ENCODE measurements at regions not wholly inside any gene's neighbourhood (a gene's known extent, or its start where the extent isn't known, plus 50 kb on each side); places are given as distances from the start of the nearest gene placed in this dataset.

DNA sequence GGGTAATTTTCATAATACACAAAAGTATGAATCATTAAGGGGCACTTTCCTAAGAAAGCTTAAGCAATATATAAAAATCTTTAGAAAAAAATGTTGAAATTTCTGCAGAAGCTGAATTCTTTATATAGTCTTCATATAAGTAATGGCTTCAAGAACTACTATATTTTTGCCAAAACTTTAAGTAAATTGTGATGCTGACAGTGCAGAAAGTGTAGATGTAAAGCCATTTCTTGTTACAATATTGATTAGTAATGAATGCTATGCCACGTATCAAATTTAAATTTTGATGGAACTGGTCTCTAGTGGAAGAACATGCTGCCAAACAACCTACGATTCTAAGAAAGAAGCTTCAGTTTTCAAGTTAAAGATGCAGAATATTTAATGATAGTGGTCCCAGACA, 1210.0 kb downstream of the SLITRK1 start:
- DNase-seq (ENCODE audit: low spot score in 2 of 2): no peak
- Histone ChIP-seq H3K4me1 (no peaks in the 10 kb centered on the region), H3K36me3 (replicated peaks) (no peaks in the 10 kb centered on the region), H3K27me3 (ENCODE audit: low read depth) (no peaks in the 10 kb centered on the region), H3K9me3 (no peaks in the 10 kb centered on the region), H3K4me3 (no peak overlapping the region)
- in situ Hi-C loops (cut with MboI; ENCODE audit: low sequenced_read_pairs): no loop called here

DNA sequence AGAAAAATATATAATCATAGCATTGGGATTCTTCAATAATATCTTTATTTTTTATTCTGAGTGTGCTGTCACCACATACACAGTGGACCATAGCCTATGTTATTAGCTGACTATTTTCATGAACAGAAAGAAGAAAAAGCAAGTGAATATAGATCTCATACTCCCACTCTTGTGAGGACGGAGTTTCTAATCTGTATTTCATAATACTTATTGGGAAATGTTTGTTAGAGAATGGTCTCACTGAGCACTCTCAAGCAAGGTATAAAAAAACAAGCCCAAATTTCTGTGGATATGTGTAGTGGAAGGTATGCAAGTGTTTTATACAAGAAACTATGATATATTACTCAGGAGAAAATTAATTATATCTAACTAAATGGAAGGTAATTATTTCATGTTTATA, 1218.1 kb downstream of the SLITRK1 start:
- Histone ChIP-seq H3K36me3 (replicated peaks) (no peaks in the 10 kb centered on the region), H3K27me3 (ENCODE audit: low read depth) (no peaks in the 10 kb centered on the region), H3K4me1 (no peaks in the 10 kb centered on the region), H3K9me3 (no peaks in the 10 kb centered on the region), H3K4me3 (no peak overlapping the region)
- in situ Hi-C loops (cut with MboI; ENCODE audit: low sequenced_read_pairs): no loop called here
- DNase-seq (ENCODE audit: low spot score in 2 of 2): no peak

DNA sequence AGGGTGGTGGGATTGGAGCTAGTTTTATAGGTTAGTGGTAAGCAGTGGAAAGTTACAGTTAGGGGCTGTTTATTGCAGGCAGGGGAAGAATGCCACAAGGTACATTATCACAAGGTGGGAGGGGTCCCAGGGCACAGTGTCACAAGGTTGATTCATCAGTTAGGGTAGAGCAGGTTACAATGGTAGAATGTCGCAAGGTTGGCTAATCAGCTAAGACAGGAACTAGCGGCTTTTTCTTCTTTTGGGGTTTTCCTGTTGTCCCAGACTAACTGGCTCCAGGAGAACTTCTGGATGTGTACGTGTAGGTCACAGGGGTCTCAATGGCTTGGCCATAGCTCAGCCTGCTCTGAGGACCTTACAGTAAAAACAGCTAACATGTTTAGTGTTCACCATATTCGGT, 1221.1 kb downstream of the SLITRK1 start:
- in situ Hi-C loops (cut with MboI; ENCODE audit: low sequenced_read_pairs): no loop called here
- no peaks in the 10 kb centered on the region for H3K36me3 ChIP-seq (replicated peaks)
- H3K27me3 ChIP-seq (ENCODE audit: low read depth): no peaks in the 10 kb centered on the region
- DNase-seq (ENCODE audit: low spot score in 2 of 2): no peak
- no peaks in the 10 kb centered on the region for H3K9me3 ChIP-seq
- H3K4me3 ChIP-seq: no peak overlapping the region
- H3K4me1 ChIP-seq: no peaks in the 10 kb centered on the region

DNA sequence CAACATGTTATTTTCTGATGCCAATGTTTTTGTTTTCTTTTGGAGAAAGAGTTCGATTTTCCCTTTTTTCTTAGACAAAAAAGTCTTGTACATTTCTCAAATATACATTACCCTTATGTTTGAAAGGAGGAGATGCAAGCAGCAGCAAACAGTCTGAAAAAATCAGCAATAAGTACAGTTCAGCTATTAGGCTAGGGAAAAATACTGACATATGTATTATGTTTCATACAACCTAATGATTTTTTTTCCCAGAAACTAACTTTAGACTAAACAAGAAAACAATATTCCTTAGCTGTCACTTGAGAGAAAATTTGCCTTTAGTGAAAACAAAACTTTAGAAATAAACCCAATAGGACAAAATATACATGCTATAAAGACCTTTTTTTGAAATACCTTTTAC, 1223.5 kb downstream of the SLITRK1 start:
- in situ Hi-C loops (cut with MboI; ENCODE audit: low sequenced_read_pairs): no loop called here
- Histone ChIP-seq H3K4me3 (no peak overlapping the region), H3K4me1 (no peaks in the 10 kb centered on the region), H3K36me3 (replicated peaks) (no peaks in the 10 kb centered on the region), H3K9me3 (no peaks in the 10 kb centered on the region), H3K27me3 (ENCODE audit: low read depth) (no peaks in the 10 kb centered on the region)
- DNase-seq (ENCODE audit: low spot score in 2 of 2): no peak

DNA sequence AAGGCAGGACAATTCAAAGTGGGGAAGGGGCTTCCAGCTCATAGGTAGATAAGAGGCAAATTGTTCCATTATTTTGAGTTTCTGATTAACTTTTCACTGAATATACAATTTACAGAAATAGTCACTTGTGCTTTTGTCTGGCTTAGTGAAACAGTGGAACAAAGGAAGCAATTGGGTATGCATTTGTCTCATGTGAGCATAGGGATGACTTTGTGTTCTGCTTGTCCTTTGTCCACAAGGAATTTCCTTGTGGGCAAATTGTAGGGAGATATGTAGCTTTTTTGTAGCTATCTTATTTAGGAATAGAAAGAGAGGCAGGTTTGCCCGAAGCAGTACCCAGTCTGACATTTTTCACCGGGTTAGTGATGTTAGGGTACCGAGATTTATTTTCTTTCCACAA, 1224.8 kb downstream of the SLITRK1 start:
- Histone ChIP-seq H3K4me1 (no peaks in the 10 kb centered on the region), H3K27me3 (ENCODE audit: low read depth) (no peaks in the 10 kb centered on the region), H3K4me3 (no peak overlapping the region), H3K36me3 (replicated peaks) (no peaks in the 10 kb centered on the region), H3K9me3 (no peaks in the 10 kb centered on the region)
- no peak for DNase-seq (ENCODE audit: low spot score in 2 of 2)
- in situ Hi-C loops (cut with MboI; ENCODE audit: low sequenced_read_pairs): no loop called here

DNA sequence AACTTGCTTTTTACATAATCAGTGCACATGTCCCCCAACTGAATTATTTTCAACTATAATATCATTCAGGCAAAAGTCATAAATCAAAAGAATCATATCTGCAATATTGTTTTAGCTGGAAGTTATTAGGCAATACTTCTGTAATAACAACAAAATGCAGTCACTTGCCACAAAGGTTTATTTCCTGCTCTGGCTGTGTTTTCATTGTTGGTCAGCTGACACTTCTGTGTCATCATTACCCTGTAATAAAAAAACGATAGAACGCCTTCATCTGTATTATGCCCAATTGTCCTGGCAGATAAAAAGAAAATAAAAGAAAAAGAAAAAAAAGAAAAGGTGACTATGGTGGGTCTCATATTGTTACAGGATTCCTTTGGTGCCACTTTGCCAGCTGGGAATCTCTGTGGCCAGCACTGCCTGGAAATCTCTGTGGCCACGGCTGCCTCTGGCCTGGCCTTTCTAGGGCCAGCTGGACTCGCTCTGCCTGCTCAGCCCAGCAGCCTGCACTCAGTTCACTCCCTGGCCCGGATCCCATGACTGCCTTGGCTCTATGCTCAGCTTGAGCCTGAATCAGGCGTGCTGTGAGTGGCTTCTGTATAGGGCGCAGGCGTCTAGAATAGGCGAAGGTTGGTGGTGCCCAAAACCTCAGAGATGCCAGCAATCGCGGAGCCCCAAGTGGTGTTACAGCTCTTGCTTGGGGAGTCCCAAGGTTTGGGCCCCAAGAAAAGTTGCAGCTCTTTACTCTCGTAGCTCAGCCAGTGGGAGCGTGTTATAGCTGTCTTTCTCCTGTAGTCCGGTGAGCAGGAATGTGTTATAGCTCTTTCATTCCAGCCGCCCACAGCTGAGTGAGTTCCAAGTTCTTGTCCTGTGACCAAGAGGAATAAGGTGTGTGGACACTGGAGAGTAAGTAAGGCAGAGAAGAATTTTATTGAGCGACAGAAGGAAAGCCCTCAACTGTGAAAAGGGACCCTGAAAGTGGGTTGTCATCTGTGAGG, 1227.1 kb downstream of the SLITRK1 start:
- Histone ChIP-seq H3K36me3 (replicated peaks) (no peaks in the 10 kb centered on the region), H3K4me3 (no peak overlapping the region), H3K27me3 (ENCODE audit: low read depth) (no peaks in the 10 kb centered on the region), H3K4me1 (no peaks in the 10 kb centered on the region), H3K9me3 (no peaks in the 10 kb centered on the region)
- DNase-seq (ENCODE audit: low spot score in 2 of 2): no peak
- in situ Hi-C loops (cut with MboI; ENCODE audit: low sequenced_read_pairs): no loop called here

DNA sequence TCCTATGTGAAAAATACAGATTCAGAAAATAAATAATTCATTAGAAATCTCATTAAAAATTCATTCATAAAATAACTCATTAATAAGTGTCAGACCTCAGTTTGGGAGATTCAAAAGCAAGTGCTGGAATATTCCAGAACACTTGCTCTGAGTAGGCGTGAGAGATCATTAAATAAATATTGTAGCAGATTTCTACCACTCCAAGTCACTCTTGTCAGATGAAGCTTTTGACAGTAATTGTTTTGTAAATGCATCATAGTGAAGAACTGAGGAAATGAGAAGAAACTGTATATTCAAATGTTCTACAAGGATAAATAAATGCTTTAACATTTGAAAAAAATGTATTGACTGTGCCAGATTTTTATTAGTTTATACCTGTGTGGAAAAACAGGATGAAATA, 1228.1 kb downstream of the SLITRK1 start:
- in situ Hi-C loops (cut with MboI; ENCODE audit: low sequenced_read_pairs): no loop called here
- no peaks in the 10 kb centered on the region for H3K9me3 ChIP-seq
- H3K4me3 ChIP-seq: no peak overlapping the region
- no peak for DNase-seq (ENCODE audit: low spot score in 2 of 2)
- H3K36me3 ChIP-seq (replicated peaks): no peaks in the 10 kb centered on the region
- H3K4me1 ChIP-seq: no peaks in the 10 kb centered on the region
- no peaks in the 10 kb centered on the region for H3K27me3 ChIP-seq (ENCODE audit: low read depth)

DNA sequence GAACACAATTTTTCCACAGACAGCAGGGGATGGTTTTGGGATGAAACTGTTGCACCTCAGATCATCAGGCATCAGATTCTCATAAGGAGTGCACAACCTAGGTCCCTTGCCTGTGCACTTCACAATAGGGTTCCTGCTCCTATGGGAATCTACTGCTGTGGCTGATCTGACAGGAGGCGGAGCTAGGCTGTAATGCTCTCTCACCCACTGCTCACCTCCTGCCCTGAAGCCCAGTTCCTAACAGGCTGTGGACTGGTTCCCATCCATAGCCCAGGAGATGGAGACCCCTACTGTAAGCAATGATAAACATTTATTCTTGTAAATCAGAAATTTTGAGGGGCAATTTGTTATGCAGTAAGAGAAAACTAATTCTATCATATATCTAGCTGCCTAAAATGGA, 1234.7 kb downstream of the SLITRK1 start:
- no peaks in the 10 kb centered on the region for H3K4me1 ChIP-seq
- H3K27me3 ChIP-seq (ENCODE audit: low read depth): no peaks in the 10 kb centered on the region
- H3K9me3 ChIP-seq: no peaks in the 10 kb centered on the region
- no peak overlapping the region for H3K4me3 ChIP-seq
- DNase-seq (ENCODE audit: low spot score in 2 of 2): peak in 1 of 2 experiments; percentile 9
- no peaks in the 10 kb centered on the region for H3K36me3 ChIP-seq (replicated peaks)
- in situ Hi-C loops (cut with MboI; ENCODE audit: low sequenced_read_pairs): no loop called here

DNA sequence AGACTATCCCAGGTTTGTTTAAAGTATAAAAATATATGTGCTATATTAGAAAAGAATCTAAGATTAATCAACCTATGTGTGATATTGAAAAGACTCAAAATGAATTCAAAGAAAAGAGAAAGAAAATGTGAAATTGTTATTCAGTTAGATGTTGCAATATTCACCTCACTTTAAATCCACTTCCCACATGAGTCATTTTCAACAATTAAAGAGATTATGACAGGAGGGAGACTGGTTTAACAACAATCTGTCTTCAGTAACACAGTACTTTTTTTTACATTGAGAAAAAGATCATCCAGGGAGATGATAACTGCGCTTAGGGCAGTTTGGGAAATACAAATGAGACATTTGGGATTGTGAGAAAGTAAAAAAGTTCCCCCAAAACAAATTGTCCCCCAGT, 1246.2 kb downstream of the SLITRK1 start:
- no peaks in the 10 kb centered on the region for H3K36me3 ChIP-seq (replicated peaks)
- H3K9me3 ChIP-seq: no peaks in the 10 kb centered on the region
- no peak overlapping the region for H3K4me3 ChIP-seq
- in situ Hi-C loops (cut with MboI; ENCODE audit: low sequenced_read_pairs): no loop called here
- H3K27me3 ChIP-seq (ENCODE audit: low read depth): no peaks in the 10 kb centered on the region
- H3K4me1 ChIP-seq: no peaks in the 10 kb centered on the region
- no peak for DNase-seq (ENCODE audit: low spot score in 2 of 2)

DNA sequence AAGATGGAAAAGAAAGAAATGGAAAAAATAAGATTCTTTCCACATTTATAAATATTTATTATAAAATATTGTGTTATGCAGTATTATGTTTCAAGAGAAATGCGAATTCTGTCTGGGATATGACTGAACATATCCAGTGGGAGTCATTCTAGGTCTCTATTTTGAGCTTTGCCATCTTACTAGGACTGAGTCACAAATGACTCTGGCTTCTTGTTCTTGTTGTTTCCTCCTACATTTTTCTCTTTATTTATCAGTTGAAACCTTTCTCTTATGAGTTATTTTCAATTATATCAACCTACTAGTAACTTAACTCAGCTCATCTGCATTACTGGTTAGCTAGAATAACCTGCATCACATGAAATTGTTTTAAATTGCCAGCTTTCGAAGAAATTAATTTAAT, 1247.3 kb downstream of the SLITRK1 start:
- no peaks in the 10 kb centered on the region for H3K27me3 ChIP-seq (ENCODE audit: low read depth)

DNA sequence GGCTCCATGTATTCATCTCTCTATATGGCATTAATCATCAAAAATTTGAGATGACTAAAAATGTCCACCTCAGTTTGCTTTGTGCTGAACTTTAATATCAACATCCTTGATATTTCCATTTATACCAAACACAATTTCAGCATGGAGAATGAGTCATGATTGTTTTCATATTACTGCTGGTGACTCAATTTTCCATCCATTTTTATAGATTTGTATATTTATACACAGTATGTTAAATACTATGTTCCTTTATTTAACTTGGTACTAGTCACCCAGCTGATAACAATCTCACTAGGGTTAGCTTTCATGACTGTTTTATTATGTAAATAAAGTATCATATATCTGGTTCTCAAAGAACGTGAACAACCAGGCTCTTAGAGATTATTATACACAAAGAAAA, 1255.1 kb downstream of the SLITRK1 start:
- H3K4me1 ChIP-seq: no peaks in the 10 kb centered on the region; the same call in 1 of the 2 replicates
- in situ Hi-C loops (cut with MboI; ENCODE audit: low sequenced_read_pairs): no loop called here
- no peak overlapping the region for H3K4me3 ChIP-seq
- no peaks in the 10 kb centered on the region for H3K27me3 ChIP-seq (ENCODE audit: low read depth)
- H3K9me3 ChIP-seq: no peaks in the 10 kb centered on the region
- no peaks in the 10 kb centered on the region for H3K36me3 ChIP-seq (replicated peaks)
- DNase-seq (ENCODE audit: low spot score in 2 of 2): peak in 1 of 2 experiments; percentile 37

More for the DNA sequence above, 1247.3 kb downstream of the SLITRK1 start:
- H3K36me3 ChIP-seq (replicated peaks): no peaks in the 10 kb centered on the region
- H3K4me1 ChIP-seq: no peaks in the 10 kb centered on the region
- no peaks in the 10 kb centered on the region for H3K9me3 ChIP-seq
- no peak for DNase-seq (ENCODE audit: low spot score in 2 of 2)
- no peak overlapping the region for H3K4me3 ChIP-seq
- in situ Hi-C loops (cut with MboI; ENCODE audit: low sequenced_read_pairs): no loop called here

DNA sequence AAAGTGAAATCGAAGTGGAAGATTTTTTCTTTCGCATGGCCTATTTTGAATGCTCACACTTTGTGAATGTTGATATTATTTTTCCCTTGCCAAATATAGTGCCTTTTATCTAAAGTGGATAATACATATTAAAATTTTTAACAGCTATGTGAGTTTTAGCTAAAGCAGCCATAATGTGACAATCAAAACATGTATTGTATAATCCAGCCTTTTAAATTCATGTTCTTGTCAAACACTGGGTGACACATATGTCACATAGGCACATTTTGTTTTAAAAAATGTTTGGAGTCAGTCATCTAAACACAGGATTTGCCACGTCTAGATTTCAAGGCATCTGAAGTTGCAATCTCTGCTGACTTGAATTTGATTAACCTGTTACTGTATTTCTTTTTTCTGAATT, 1256.6 kb downstream of the SLITRK1 start:
- in situ Hi-C loops (cut with MboI; ENCODE audit: low sequenced_read_pairs): no loop called here
- Histone ChIP-seq H3K36me3 (replicated peaks) (no peaks in the 10 kb centered on the region), H3K4me3 (no peak overlapping the region), H3K27me3 (ENCODE audit: low read depth) (no peaks in the 10 kb centered on the region), H3K4me1 (no peaks in the 10 kb centered on the region; the same call in 1 of the 2 replicates), H3K9me3 (no peaks in the 10 kb centered on the region)
- no peak for DNase-seq (ENCODE audit: low spot score in 2 of 2)

DNA sequence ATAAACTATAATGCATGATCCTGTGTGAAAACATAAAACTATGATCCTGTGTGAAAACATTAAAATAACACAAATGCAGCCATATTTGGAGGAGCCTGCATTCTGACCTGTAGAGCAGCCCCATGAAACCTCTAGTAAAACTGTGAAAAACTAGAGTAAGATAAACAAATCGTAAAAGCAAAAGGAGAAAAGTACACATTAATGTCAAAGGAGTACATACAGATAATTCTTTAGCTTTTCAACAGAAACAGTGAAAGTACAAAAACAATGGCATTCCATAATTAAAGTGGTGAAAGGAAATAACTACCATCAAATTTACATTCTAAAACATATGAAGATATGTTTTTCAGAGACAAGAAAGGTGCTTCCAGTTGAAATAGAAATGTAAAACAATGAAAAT, 1267.2 kb downstream of the SLITRK1 start:
- 0 out of 2 replicates have a peak, but pooled peaks cover 2% of the 10 kb centered on the region for H3K4me1 ChIP-seq
- H3K9me3 ChIP-seq: no peaks in the 10 kb centered on the region
- peak in 1 of 2 experiments; percentile 56 for DNase-seq (ENCODE audit: low spot score in 2 of 2)
- no peak overlapping the region for H3K4me3 ChIP-seq
- H3K36me3 ChIP-seq (replicated peaks): no peaks in the 10 kb centered on the region
- no peaks in the 10 kb centered on the region for H3K27me3 ChIP-seq (ENCODE audit: low read depth)
- in situ Hi-C loops (cut with MboI; ENCODE audit: low sequenced_read_pairs): no loop called here

DNA sequence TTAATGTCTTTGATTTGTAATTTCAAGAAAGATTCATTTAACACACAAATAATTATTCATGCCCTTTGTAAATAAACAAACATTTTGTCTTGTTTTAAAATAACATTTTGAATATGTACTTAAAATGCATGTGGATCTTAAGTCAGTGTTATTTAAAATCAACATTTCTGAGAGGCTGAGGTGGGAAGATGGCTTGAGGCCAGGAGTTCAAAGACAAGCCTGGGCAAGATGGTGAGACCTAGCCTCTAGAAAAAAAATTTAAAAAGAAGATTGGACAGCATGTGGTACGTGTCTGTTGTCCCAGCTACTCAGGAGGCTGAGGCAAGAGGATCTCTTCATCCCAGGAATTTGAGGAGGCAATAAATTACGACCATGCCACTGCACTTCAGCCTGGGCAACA, 1268.2 kb downstream of the SLITRK1 start:
- no peak for DNase-seq (ENCODE audit: low spot score in 2 of 2)

More for the DNA sequence above, 1268.2 kb downstream of the SLITRK1 start:
- Histone ChIP-seq H3K36me3 (replicated peaks) (no peaks in the 10 kb centered on the region), H3K9me3 (no peaks in the 10 kb centered on the region), H3K4me1 (0 out of 2 replicates have a peak, but pooled peaks cover 2% of the 10 kb centered on the region), H3K4me3 (no peak overlapping the region), H3K27me3 (ENCODE audit: low read depth) (no peaks in the 10 kb centered on the region)
- in situ Hi-C loops (cut with MboI; ENCODE audit: low sequenced_read_pairs): no loop called here

Data from HAP-1 (cell line).